ENCODE measurements at regions not wholly inside any gene's neighbourhood (a gene's known extent, or its start where the extent isn't known, plus 50 kb on each side); places are given as distances from the start of the nearest gene placed in this dataset.

DNA sequence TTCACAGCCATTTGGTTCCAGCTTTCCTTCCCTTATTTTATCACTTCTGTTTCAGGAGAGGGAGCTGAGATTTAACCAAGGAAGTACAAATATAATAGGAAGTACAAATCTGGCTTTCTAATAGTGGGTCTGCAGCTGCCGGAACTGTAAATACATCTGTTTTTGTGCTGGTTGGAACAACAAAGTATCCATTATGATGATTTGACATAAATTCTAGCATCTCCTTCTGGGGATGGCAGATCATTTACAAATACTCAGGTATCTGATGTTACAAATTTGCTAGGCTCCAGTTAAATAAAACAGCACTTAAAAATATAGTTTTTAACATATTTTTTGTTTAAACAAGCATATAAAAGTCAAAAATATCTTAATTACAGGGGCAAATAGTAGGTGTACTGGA is 131.3 kb upstream of the SMIM21 start:
- DNase-seq, result no peak

DNA sequence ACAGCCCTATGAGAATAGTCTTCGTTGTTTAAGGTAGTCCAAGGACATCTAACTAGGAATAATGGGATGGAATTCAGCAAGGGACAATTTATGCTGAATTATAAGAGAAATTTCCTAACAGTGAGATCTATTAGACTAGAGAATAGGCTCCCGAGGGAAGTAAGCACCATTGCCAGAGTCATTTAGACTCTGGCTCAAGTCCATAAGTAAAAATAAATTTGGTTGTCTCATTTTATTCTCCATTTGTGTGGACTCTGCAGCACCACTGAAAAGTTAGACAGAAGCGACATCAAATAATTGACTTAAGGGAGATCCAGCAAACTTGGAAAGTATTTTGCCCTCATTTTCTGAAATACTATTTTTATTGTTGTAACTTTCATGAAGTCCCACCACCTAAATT is 129.3 kb upstream of the SMIM21 start:
- no peak for DNase-seq

DNA sequence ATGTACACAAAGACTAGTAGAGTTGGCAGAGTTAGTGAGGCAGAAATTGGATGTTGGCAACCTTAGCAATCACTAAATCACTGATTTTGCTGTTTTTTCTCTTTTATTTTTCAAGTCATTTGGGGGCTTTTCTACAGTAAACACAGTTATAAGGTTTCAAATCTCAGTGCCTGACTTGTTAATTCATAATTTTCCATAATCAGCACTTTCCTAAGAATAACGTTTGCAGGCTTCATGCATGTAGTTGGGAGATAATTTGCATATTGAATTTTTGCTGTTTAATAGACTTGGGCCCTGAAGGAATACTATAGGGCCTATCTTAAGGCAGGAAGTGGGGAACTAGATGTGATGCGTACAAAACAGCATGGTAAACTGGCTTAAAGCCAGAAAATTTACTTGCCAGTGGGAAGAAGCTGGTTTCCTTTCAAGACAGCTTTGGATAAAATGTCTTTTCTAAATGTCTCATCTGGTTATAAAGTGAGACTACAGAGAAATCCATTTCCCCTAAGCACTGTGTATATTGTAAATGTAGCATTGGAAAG is 127.2 kb upstream of the SMIM21 start:
- DNase-seq, result no peak

DNA sequence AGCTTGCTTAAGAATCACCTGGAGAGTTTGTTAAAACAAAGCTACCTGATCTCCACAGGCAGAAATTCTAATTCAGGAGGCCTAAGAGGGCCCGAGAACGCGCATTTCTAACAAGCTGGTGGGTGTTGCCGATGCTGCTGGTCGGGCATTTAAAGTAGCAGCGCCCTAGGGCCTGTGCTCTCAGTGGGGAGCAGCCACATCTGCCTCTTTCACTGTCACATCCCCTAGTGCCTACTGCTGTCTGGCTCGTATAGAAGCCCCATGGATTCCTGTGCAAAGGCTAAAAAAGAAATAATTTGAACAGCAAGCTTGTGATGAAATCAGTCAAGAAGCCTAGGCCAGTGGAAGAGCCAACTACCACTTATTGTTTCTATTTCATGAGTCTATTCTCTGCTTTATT is 126.7 kb upstream of the SMIM21 start:
- DNase-seq, result no peak

DNA sequence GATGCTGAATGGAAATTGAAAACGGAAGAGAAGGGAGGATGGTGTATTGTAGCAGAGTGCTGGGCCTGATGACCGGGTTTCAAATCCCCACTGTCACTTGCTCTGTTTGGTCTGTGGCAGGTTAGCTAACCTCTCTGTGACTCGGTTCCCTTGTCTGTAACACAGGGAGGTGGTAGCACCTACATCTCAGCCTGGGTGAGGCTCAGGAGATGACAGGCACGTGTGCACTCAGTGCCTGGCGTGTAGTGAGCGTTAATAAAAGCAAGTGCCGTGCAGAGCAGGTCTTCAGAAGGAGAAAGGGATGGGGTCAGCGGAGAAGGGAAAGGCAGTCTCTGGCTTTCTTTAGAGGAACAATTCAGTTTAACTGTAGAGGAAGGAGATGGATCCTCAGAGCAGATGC is 125.5 kb upstream of the SMIM21 start:
- DNase-seq, result no peak

DNA sequence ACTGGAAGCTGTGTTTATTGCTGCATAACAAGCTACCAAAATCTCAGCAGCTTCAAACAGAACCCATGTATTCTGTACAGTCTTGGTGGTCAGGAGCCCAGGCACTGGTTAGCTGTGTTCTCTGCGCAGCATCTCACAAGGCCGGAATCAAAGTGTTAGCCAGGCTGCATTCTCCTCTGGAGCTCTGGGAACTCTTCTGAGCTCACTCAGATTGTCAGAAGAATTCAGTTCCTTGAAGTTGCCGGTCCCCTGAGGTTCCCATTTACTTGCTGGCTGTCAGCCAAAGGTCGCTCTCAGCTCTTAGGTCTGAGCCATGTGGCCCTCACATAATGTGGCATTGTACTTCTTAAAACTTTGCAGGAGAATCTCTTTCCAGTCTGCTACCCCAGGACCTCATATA is 123.6 kb upstream of the SMIM21 start:
- no peak for DNase-seq

DNA sequence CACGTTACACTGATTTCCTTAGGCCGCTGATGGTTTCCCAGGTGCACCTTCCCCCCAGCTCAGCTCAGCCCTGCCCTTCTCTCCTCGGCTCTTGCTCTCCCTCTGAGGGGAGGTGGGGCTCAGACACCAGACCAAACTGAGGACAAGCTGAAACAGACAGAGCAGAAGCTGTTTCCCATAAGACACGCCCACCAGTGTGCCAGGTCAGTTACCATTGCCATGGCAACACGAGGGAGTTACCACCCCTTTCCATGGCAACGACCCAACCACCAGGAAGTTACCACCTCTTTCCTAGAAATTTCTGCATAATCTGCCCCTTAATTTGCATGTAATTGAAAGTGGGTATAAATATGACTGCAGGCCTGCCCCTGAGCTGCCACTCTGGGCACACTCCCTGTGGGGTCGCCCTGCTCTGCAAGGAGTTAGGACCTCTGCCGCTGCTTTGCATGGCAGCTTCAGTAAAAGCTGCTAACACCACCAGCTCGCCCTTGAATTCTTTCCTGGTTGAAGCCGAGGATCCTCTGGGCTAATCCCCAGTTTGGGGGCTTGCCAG is 120.9 kb upstream of the SMIM21 start:
- no peak for DNase-seq

DNA sequence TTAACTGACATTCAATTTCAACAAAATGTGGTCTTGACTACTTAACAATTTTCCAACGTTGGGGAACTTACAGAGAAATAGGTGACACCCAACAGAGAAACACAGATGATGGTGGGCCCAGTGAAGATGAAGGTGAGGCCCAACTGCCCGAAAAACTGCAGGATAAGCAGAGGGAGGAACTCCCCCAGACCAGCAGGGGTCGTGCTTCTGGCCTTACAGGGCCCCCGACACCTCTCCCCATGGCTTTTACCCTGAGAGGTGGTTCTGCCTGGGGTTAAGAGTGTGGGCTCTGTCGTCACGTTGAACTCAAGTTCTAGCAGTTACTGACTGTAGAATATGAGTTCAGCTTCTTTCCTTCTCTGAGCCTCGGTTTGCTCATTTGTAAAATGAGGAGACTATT is 119.5 kb upstream of the SMIM21 start:
- DNase-seq, result no peak

DNA sequence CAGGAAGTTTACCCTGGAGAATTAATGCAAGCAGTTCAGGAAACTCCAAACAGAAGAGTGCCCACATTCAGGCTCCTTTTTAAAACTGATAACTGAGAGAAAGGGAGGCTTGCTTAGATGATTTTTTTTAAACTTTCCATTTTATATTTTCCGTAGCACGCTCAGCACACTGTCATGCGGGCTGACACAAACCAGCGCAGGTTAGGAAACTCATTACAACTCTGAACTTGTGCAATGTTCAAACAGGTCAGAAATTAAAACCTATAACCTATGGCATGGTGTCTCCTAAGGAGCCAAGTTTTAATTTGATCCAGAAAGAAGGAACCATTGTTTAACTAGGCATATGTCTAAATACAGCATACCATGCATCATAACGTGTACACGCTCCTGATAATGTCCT is 117.7 kb upstream of the SMIM21 start:
- DNase-seq, result no peak

DNA sequence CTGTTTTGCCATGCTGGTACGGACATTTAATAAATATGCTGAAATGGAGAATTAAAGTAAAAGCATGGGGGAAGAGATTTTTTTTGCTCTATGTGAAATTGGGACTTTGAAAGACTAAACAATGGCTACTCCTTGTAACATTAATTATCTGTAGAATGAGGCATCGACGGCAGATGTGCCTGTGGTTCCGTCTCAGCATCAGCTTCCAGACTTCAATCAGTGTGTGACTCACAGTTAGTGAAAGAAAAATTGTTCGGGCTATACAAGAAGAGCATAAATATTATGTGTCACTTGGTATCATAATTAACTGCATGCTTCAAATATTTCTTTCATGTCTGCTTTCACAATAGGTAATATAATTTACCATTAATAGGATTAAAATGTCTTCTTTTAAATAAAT is 117.0 kb upstream of the SMIM21 start:
- DNase-seq, result peak; percentile 80

DNA sequence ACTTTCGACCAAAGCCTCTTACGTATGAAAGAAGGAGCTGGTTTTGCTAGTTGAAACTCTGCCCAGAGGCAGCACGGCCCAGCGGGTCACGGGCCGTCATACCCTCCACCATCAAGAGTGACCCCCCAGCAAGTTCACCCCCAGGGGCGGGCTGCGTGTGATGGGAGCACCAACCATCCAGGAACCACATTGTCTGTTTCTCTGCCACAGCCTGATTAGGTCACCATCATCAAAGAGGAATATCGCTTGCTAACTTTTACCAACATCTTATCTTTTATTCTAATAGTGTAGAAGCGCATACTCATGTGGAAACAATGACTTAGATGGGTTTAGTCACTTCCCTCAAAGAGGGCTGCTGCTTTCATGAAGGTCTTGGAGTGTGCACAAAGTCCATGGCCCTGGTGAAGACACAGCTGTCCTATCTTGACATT is 116.6 kb upstream of the SMIM21 start:
- DNase-seq, result no peak

DNA sequence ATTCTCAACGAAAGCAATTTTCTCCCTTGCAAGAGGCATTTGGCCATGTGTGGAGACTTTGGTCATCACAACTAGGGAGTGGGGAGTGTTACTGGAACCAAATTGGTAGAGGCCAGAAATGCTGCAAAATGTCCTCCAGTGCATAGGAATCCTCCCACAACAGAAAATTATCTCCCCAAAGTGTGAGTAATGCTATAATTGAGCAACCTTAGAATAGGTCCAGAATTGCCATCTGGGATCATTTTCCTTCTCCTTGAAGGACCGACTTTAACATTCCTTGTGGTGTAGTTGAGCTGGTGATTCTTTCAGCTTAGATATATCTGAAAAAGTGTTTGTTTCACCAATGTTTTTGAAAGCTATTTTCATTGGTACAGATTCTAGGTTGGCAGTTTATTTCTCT is 111.2 kb upstream of the SMIM21 start:
- DNase-seq, result no peak

DNA sequence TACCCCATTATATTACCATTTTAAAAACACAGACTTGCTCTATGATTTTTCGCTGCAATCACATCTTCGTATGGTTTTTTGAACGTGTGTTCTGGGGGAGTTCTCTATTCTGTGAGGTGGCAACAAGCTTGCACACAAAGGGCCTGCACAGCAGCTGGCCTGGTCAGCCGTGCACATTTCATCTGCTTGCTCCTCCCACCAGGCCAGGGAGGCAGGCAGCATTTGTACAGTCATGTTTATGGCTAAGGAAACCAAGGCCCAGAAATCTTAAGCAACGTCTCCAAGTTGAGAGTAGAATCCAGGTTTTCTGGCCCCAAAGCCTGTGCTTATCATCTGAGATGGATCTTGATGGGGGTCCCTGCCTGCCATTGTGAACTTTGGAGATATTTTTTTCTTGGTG is 106.4 kb upstream of the SMIM21 start:
- DNase-seq, result no peak

DNA sequence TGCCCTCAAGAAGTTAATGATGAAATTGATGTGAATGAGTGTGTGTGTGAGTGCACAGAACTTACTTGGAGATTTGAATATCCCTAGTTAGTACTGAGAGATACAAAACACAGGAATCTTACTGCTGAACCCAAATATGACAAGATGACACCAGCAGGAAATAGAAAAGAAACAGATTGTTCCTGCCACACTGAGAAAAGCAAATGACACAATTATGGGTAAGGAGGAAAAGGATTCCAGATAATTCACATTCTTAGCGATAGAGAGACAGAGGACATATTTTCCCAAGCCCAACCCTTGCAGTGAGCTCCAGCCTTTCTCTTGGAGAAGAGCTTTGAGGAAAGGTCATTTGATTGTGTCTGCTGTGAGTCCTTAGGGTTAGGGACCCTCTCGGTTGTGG is 105.7 kb upstream of the SMIM21 start:
- DNase-seq, result no peak

DNA sequence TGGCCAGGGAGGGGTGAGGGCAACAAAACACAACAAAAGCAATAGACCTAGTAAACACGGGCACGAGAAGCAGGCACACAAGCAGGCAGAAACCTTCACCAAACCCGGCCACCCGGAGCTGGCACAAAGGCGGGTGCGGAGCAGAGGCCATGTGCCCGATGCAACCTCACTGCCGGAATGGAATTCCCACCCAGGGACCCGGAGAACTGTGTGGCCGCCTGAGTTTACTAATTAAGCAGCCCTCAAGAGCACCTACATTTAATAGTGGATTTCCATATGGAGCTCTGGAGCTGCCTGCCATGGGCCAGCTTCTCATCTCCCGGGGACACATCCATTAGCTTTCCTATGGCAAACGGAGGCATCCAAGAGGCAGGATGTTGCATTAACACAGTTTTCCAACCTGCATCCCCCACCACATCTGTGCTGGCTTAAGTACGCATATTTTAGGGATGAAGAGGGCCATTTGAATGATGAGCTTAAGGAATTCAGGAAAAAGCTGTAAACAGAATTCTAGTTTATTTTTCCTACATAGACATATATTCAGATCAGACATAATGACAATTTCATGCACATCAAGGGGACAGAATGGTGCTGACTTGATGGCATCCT is 104.5 kb upstream of the SMIM21 start:
- no peak for DNase-seq

DNA sequence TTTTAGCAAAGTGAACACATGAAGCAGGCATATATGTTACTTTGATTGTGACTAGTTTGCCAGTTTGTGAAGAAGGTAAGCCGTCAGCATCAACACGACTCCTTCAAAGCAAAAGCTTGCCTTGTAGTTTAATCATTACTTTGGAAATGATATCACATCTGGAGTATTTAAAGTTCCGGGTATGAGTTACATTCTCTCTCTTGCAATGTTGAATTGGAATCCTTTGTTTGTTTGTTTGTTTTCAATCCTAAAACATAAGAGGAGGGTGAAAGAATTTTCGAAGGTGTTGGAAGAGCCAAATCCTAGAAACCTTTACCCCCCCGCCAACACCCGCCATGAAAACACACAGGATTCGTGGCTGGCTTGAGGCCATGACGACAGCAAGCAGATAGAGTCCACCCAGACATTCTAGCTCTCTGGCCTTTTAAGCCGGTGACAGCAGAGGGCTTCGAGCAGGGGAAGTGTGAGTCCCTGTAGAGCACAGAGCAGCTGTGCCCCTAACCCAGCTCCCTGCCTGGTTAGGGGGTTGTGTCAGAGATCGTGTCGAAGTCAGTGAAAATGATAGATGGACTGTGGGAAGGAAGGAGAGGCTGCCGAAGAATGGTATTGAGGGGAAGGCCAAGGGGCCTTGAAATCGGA is 103.8 kb upstream of the SMIM21 start:
- no peak for DNase-seq

DNA sequence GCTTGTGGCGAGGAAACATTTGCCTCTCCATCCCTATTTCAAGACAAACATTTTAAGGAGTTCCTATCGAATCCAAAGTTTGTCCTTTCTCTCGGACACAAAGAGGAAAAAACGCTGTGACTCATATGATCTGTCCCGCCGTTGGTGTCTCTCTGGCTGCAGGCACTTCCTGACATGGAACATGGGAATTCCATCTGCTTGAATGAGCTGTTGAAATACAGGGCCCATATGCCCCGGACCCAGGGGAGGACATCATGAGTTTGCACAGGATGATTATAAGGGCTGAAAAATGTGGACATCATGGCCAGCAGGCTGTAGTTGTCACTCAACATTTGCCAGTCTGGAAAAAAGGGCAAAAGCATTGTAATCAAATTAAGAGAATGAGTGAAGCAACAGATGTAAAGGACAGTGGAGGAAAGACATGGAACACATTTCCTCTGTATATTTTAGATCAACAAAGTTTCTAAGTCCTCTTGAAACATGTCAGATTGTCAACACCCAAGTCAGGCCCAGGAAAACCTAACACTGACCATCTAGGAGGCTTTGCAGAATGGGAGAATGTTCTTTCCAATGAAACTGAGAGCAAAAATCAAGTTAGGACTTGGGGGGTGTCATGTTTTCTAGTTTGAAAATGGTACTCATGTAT is 103.2 kb upstream of the SMIM21 start:
- DNase-seq, result no peak

DNA sequence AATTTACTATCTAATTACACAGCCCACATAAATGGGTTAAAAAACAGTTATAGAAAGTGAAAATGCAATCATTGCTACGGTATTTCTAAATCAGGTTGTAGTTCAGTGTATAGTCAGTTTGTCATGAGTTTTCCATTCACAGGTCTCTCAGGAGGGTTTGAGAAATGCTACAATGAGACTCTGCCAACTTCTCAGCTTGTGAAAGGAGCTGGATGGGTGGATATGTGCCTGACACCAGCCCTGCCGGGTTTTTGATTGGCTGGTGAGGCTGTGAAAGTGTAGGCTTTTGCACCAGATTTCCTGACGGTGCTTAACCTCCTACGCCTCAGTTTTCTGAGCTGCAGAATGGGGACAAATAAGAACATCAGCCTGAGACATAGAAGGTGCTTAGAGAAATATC is 102.6 kb upstream of the SMIM21 start:
- no peak for DNase-seq

DNA sequence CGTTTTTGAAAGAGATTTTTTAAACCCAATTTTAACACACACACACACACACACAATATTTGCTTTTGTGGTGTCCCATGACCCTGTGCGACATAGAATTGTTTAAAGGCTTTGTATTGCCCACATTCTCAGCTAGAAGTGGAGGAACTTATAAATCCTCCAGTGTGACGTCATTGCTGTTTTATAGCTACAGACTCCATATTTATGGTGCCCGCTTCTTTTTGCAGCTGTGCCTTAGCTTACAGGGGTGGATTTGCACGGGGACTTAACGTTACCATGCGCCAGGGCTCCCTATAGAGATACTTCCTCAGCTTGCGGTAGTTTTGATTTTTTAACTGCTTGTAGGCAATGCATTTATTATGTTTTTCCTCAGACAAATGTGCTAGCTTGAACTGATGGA is 101.9 kb upstream of the SMIM21 start:
- no peak for DNase-seq

DNA sequence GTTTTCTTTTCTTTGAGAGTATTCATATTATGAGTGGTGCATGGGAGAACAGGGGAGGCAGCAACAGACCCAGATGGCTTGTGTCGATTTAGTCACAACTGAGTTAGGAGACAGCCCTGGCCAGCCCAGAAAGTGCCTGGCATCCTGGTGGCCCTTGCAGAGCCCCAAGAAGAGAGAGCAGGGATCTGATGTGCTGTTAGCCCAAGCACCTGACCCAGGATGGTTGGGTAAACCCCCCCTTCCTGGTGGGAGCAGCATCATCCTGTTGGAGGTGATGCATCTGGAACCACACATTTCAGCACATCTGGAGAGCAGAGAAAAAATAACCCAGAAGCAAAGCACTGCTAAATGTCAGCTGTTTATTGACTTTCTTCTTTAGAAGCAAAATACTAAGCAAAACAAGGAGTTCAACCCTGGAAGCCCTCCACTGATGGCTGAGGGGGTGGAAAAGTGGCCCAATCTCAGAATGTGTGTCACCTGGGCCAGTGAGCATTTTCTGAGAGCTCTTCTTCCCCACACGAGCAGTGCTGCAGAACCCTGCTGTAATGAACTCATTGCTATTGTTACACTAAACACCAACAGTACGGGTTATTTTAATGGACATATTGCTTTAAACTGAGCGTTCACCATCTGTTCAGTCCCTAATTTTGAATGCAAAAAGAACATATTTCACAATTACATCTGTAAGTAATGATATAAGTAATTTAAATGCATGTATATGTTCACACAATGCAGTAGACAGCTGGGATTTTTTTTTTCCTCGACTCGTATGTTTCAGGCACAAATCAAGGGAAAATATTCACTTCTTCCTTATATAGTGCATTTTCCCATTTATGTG is 100.6 kb upstream of the SMIM21 start:
- DNase-seq, result no peak

DNA sequence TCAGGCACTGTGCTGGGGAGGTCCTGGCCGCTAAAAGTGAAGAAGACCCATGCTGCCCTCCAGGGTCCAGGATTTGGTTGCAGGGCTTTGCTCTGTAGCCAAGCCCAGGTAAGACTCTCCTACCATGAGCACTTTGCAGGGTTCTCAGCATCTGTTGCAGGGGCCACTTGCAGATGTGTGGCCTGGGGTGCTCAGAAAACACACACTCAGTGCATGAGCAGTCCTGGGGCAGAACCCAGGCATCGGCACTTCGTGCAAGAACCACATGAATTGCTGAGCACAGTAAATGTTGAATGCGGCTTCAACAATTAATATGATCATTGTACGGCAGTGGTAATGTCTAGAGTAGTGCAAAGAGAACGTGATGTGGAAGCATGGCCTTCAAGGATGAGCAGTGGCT is 98.5 kb upstream of the SMIM21 start:
- no peak for DNase-seq

DNA sequence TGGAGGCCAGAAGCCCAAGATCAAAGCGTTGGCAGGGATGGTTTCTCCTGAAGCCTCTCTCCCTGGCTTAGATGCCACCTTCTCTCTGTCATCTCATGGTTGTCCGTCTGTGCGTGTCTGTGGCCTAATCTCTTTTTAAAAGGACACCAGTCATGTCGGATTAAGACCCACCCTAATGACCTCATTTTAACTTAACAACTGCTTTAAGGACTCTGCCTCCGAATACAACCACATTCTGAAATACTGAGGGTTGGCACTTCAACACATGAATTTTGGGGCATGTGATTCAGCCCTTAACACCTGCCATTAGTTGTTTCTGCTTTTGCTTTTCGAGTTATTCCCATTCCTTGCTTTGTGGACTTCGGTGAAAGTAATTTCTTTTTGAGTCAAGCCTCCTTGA is 97.8 kb upstream of the SMIM21 start:
- DNase-seq, result no peak

DNA sequence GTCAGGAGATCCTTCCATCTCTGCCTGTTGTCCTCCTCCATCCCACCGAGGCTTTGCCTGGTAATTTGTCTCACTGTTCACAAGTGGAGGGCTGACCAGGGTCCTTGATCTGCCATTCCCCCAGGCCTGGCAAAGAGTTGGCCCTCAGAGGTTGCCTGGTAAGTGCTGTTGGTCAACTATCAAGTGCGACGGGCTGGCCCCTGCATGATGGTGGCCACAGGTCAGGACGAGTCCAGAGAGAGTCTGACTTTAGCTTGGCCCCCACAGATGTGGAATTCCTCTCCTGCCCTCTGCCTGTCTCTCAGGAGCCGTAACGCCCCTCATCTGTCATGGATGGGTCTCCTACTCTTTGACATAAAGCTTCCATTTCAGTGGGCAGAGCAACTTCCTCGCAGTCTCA is 97.3 kb upstream of the SMIM21 start:
- no peak for DNase-seq
